ENCODE measurements at regions not wholly inside any gene's neighbourhood (a gene's known extent, or its start where the extent isn't known, plus 50 kb on each side); places are given as distances from the start of the nearest gene placed in this dataset.
"Not testable (repeated sequence)": the region's sequence is repeated elsewhere in the genome, so short reads cannot be mapped to it uniquely, and the experiment has no call there.

GRCh38 chr20:61096463-61096862 lies 155.6 kb upstream of the CDH4 start:
- Mint-ChIP-seq H3K4me3 (no peak overlapping the region), H3K36me3 (ENCODE audit: low read depth) (no peaks in the 10 kb centered on the region), H3K4me1 (no peaks in the 10 kb centered on the region), H3K27me3 (peaks cover 10% of the 10 kb centered on the region), H3K27ac (no peak overlapping the region)
- DNase-seq (no peak), ATAC-seq (no peak)
- H3K9me3 ChIP-seq (ENCODE audit: control insufficient read depth, low read length, poor library complexity, severe bottlenecking) = no peaks in the 10 kb centered on the region

- no peak overlapping the region for H3K4me3 Mint-ChIP-seq
- H3K36me3 Mint-ChIP-seq (ENCODE audit: low read depth) = no peaks in the 10 kb centered on the region
- no peaks in the 10 kb centered on the region for H3K9me3 ChIP-seq (ENCODE audit: control insufficient read depth, low read length, poor library complexity, severe bottlenecking)
- H3K4me1 Mint-ChIP-seq = no peaks in the 10 kb centered on the region
- ATAC-seq (no peak), DNase-seq (no peak)
- no peak overlapping the region for H3K27ac Mint-ChIP-seq
- peaks cover 10% of the 10 kb centered on the region for H3K27me3 Mint-ChIP-seq
Measured at GRCh38 chr20:61099806-61100205, 152.3 kb upstream of the CDH4 start.

DNA sequence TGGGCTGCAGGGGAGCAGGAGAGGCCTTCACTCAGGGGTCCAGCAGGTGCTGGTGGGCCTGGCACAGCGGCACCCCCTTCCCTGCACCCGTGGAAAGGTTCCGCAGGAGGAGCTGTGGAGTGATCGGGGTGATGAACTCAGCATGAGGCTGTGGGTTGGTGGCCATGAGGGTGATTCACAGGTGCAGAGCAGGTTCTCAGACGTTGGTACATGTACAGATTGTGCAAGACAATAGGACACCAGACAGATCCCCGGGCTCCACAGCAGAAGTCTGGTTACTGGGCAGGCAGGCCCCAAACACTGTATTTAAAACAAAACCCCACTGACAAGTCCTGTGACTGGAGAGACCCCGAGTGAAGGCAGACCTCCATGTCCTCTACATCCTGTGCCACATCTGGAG lies 151.6 kb upstream of the CDH4 start:
- H3K4me1 Mint-ChIP-seq = no peaks in the 10 kb centered on the region
- no peak overlapping the region for H3K4me3 Mint-ChIP-seq
- no peak for DNase-seq
- H3K36me3 Mint-ChIP-seq (ENCODE audit: low read depth) = no peaks in the 10 kb centered on the region
- ATAC-seq = no peak
- H3K9me3 ChIP-seq (ENCODE audit: control insufficient read depth, low read length, poor library complexity, severe bottlenecking) = no peaks in the 10 kb centered on the region
- H3K27ac Mint-ChIP-seq = no peak overlapping the region
- peaks cover 10% of the 10 kb centered on the region for H3K27me3 Mint-ChIP-seq

GRCh38 chr20:61101321-61101720 lies 150.7 kb upstream of the CDH4 start:
- not testable (repeated sequence) for H3K4me3 Mint-ChIP-seq; H3K27ac Mint-ChIP-seq; H3K9me3 ChIP-seq (ENCODE audit: control insufficient read depth, low read length, poor library complexity, severe bottlenecking); ATAC-seq; H3K4me1 Mint-ChIP-seq; H3K36me3 Mint-ChIP-seq (ENCODE audit: low read depth); DNase-seq
- peaks cover 10% of the 10 kb centered on the region for H3K27me3 Mint-ChIP-seq

DNA sequence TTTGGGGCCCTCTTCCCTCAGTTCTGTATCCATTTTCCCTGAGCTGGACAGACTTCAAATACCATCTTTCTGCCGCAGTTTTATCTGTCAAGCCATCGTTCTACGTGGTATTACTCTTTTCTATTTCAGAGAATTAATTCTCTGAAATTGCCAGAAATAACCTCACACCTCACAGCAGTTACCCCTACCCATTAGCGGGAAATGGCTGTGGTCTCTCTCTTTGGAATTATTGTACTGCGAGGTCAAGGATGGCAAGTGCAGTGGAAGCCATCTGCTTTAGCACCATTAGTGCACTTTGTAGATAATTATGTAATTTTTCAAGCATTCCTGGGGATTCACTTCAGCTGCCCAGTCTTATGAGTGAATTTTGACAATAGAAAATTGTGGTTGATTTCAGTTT lies 147.8 kb upstream of the CDH4 start:
- H3K36me3 Mint-ChIP-seq (ENCODE audit: low read depth) = no peaks in the 10 kb centered on the region
- H3K4me3 Mint-ChIP-seq = no peak overlapping the region
- DNase-seq = no peak
- no peak for ATAC-seq
- no peaks in the 10 kb centered on the region for H3K4me1 Mint-ChIP-seq
- H3K27ac Mint-ChIP-seq = no peak overlapping the region
- peaks cover 17% of the 10 kb centered on the region for H3K27me3 Mint-ChIP-seq
- H3K9me3 ChIP-seq (ENCODE audit: control insufficient read depth, low read length, poor library complexity, severe bottlenecking) = no peaks in the 10 kb centered on the region

- no peak for ATAC-seq
- Mint-ChIP-seq H3K36me3 (ENCODE audit: low read depth) (no peaks in the 10 kb centered on the region), H3K4me1 (no peaks in the 10 kb centered on the region), H3K27me3 (peaks cover 8% of the 10 kb centered on the region), H3K4me3 (no peak overlapping the region), H3K27ac (no peak overlapping the region)
- no peak for DNase-seq
- H3K9me3 ChIP-seq (ENCODE audit: control insufficient read depth, low read length, poor library complexity, severe bottlenecking) = no peaks in the 10 kb centered on the region
Measured at GRCh38 chr20:61105395-61105794, 146.7 kb upstream of the CDH4 start.

- ATAC-seq (no peak), DNase-seq (no peak)
- Mint-ChIP-seq H3K36me3 (ENCODE audit: low read depth) (no peaks in the 10 kb centered on the region), H3K4me3 (no peak overlapping the region), H3K27me3 (peaks cover 7% of the 10 kb centered on the region), H3K27ac (no peak overlapping the region), H3K4me1 (no peaks in the 10 kb centered on the region)
- H3K9me3 ChIP-seq (ENCODE audit: control insufficient read depth, low read length, poor library complexity, severe bottlenecking) = no peaks in the 10 kb centered on the region
Measured at GRCh38 chr20:61106438-61106837, 145.6 kb upstream of the CDH4 start.

- H3K9me3 ChIP-seq (ENCODE audit: control insufficient read depth, low read length, poor library complexity, severe bottlenecking) = no peaks in the 10 kb centered on the region
- Mint-ChIP-seq H3K27ac (no peak overlapping the region), H3K4me3 (no peak overlapping the region), H3K27me3 (peaks cover 7% of the 10 kb centered on the region), H3K36me3 (ENCODE audit: low read depth) (no peaks in the 10 kb centered on the region), H3K4me1 (no peaks in the 10 kb centered on the region)
- no peak for ATAC-seq
- no peak for DNase-seq
Measured at GRCh38 chr20:61109221-61109805, 142.7 kb upstream of the CDH4 start.

DNA sequence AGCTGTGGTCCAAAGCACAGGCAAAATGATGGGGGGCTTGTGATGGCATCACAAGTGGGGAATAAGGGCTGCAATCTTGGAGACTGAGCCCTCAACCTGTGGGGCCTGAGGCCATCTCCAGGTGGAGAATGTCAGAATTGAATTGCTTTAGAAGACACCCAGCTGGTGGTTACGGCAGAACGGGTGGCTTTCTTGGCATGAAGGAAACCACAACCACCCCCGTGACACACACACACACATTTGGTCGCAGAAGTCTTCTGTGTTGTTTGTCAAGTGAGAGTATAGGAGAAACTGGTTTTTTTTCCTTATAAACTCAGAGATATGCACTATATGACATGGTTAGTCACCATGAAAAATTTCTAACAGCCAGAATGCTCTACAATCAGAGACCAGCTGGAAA lies 139.5 kb upstream of the CDH4 start:
- no peaks in the 10 kb centered on the region for H3K9me3 ChIP-seq (ENCODE audit: control insufficient read depth, low read length, poor library complexity, severe bottlenecking)
- no peak overlapping the region for H3K27ac Mint-ChIP-seq
- ATAC-seq = no peak
- no peak for DNase-seq
- peaks cover 8% of the 10 kb centered on the region for H3K27me3 Mint-ChIP-seq
- H3K4me1 Mint-ChIP-seq = no peaks in the 10 kb centered on the region
- H3K36me3 Mint-ChIP-seq (ENCODE audit: low read depth) = no peaks in the 10 kb centered on the region
- H3K4me3 Mint-ChIP-seq = no peak overlapping the region

- Mint-ChIP-seq H3K27ac (no peak overlapping the region), H3K27me3 (peaks cover 18% of the 10 kb centered on the region), H3K4me3 (no peak overlapping the region), H3K4me1 (no peaks in the 10 kb centered on the region), H3K36me3 (ENCODE audit: low read depth) (no peaks in the 10 kb centered on the region)
- no peaks in the 10 kb centered on the region for H3K9me3 ChIP-seq (ENCODE audit: control insufficient read depth, low read length, poor library complexity, severe bottlenecking)
- no peak for DNase-seq
- no peak for ATAC-seq
Measured at GRCh38 chr20:61113731-61114130, 138.3 kb upstream of the CDH4 start.

- DNase-seq (no peak), ATAC-seq (no peak)
- H3K36me3 Mint-ChIP-seq (ENCODE audit: low read depth) = no peaks in the 10 kb centered on the region
- no peaks in the 10 kb centered on the region for H3K4me1 Mint-ChIP-seq
- no peak overlapping the region for H3K4me3 Mint-ChIP-seq
- no peak overlapping the region for H3K27ac Mint-ChIP-seq
- H3K27me3 Mint-ChIP-seq = peaks cover 21% of the 10 kb centered on the region
- H3K9me3 ChIP-seq (ENCODE audit: control insufficient read depth, low read length, poor library complexity, severe bottlenecking) = no peaks in the 10 kb centered on the region
Measured at GRCh38 chr20:61114493-61115175, 137.4 kb upstream of the CDH4 start.

DNA sequence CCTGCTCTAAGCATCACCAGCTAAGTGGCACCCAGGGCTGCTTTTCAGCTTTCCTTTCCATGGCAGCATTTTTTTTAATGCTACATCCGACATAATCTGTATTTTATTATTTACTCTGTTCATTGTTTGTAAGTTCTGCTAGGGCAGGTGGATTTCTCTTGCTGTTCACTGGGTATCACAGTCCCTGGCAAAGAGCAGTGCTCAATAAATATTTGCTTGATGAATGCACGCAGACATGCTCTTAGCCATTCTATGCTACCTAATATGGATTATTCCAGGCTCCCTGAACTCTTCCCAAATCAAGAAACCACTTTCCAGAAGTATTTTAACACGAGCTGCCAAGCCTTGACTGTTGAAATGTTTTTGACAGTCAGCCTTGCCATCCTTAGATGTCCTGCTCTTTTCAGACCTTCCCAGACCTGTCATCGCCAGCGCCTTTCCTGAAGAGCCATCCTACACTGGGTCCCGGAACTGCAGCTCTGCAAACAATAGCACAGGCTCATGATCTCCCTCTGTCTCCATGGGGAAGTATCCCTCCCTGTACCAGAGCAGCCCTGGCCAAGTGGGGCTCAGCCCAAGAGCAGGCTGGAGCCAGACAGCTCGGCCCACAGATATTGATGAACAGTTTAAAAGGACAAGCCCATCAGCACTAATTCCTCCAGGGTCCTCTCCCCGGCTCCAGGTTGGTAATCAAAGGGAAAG lies 136.5 kb upstream of the CDH4 start:
- H3K9me3 ChIP-seq (ENCODE audit: control insufficient read depth, low read length, poor library complexity, severe bottlenecking) = no peaks in the 10 kb centered on the region
- DNase-seq (no peak), ATAC-seq (no peak)
- Mint-ChIP-seq H3K27me3 (peaks cover 22% of the 10 kb centered on the region), H3K27ac (no peak overlapping the region), H3K4me1 (peaks cover 5% of the 10 kb centered on the region), H3K4me3 (no peak overlapping the region), H3K36me3 (ENCODE audit: low read depth) (no peaks in the 10 kb centered on the region)

- Mint-ChIP-seq H3K4me3 (no peak overlapping the region), H3K36me3 (ENCODE audit: low read depth) (no peaks in the 10 kb centered on the region), H3K27ac (no peak overlapping the region)
Measured at GRCh38 chr20:61117725-61118124, 134.3 kb upstream of the CDH4 start.

More at GRCh38 chr20:61117725-61118124, 134.3 kb upstream of the CDH4 start:
- H3K27me3 Mint-ChIP-seq = peaks cover 34% of the 10 kb centered on the region
- H3K9me3 ChIP-seq (ENCODE audit: control insufficient read depth, low read length, poor library complexity, severe bottlenecking) = no peaks in the 10 kb centered on the region
- DNase-seq (no peak), ATAC-seq (no peak)
- peaks cover 9% of the 10 kb centered on the region for H3K4me1 Mint-ChIP-seq
